ENCODE measurements at regions not wholly inside any gene's neighbourhood (a gene's known extent, or its start where the extent isn't known, plus 50 kb on each side); places are given as distances from the start of the nearest gene placed in this dataset.

DNA sequence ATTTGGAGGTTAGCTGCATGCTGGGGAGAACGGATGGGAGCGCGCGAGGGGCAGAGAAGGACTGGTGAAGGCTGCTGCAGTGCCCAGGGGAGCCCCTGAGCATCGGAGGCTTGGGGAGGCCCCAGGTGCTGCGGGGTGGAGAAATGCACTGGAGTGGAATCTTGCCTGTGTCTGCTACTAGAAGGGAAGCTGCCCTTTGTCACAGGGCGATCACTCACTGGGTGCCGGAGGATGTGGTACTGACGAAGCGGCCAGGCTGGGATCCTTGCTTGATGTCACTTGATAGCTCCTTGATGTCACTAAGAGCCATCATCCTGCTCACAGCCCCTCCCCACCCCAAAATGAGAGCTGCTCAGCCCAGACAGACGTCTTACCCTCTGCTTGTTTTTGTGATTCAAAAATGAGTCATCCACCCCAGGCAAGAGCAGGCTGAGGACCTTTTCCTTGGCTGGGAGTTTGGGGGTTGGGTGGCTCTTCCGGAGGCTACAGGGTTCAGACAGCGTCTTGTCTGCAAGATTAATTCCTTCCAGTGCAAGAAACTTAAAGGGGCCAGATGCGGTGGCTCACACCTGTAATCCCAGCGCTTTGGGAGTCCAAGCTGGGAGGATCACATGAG is 62.6 kb upstream of the PMEPA1 start:
- TF ChIP-seq, protein P1, sequence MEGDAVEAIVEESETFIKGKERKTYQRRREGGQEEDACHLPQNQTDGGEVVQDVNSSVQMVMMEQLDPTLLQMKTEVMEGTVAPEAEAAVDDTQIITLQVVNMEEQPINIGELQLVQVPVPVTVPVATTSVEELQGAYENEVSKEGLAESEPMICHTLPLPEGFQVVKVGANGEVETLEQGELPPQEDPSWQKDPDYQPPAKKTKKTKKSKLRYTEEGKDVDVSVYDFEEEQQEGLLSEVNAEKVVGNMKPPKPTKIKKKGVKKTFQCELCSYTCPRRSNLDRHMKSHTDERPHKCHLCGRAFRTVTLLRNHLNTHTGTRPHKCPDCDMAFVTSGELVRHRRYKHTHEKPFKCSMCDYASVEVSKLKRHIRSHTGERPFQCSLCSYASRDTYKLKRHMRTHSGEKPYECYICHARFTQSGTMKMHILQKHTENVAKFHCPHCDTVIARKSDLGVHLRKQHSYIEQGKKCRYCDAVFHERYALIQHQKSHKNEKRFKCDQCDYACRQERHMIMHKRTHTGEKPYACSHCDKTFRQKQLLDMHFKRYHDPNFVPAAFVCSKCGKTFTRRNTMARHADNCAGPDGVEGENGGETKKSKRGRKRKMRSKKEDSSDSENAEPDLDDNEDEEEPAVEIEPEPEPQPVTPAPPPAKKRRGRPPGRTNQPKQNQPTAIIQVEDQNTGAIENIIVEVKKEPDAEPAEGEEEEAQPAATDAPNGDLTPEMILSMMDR (IDR thresholded peaks at IDR 0.05 in 2 of 3, conservative IDR thresholded peaks at IDR 0.05 in 1 of 3; ENCODE audit: borderline replicate concordance in 1 of 3, insufficient read depth in 1 of 3, low read depth in 2 of 3, low read length in 2 of 3) = no peak
- no peak for TF ChIP-seq POLR2A (IDR thresholded peaks at IDR 0.05; ENCODE audit: borderline replicate concordance, extremely low read depth, insufficient read depth, insufficient read length)
- no peak for TF ChIP-seq SIN3A (IDR thresholded peaks at IDR 0.05; ENCODE audit: low read depth)
- no peak for TF ChIP-seq RAD21 (IDR thresholded peaks at IDR 0.05; ENCODE audit: low read depth)
- TF ChIP-seq, protein P2, sequence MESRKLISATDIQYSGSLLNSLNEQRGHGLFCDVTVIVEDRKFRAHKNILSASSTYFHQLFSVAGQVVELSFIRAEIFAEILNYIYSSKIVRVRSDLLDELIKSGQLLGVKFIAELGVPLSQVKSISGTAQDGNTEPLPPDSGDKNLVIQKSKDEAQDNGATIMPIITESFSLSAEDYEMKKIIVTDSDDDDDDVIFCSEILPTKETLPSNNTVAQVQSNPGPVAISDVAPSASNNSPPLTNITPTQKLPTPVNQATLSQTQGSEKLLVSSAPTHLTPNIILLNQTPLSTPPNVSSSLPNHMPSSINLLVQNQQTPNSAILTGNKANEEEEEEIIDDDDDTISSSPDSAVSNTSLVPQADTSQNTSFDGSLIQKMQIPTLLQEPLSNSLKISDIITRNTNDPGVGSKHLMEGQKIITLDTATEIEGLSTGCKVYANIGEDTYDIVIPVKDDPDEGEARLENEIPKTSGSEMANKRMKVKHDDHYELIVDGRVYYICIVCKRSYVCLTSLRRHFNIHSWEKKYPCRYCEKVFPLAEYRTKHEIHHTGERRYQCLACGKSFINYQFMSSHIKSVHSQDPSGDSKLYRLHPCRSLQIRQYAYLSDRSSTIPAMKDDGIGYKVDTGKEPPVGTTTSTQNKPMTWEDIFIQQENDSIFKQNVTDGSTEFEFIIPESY (IDR thresholded peaks at IDR 0.05; ENCODE audit: extremely low read depth, insufficient replicate concordance, low read length) = no peak
- TF ChIP-seq POLR2AphosphoS5 (IDR thresholded peaks at IDR 0.05; ENCODE audit: low read depth, low read length) = no peak

Measured in HCT116 (cell line).